ENCODE measurements at regions not wholly inside any gene's neighbourhood (a gene's known extent, or its start where the extent isn't known, plus 50 kb on each side); places are given as distances from the start of the nearest gene placed in this dataset.

DNA sequence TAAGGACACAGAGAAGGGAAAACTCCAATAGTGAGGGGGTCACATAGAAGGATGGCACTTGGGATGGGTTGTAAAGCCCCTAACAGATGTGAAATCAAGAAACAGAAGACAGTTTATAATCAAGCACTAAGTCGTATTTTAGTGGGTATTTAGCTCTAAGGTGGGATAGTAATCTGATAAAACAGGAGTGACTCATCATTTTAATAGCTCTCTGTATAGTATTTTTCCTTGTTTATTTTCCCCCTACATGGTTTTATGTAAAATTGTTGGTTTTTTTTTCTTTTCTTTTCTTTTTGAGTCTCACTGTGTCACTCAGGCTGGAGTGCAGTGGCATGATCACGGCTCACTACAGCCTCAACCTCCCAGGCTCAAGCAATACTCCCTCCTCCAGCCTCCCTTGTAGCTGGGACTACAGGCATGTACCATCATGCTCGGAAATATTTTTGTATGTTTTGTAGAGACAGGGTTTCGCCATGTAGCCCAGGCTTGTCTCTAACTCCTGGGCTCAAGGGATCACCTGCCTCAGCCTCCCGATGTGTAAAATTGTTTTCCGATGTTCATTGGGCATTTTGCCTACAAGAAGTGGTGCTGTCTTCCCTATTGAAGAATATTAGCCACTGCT, 142.6 kb upstream of the SERPINE2 start:
- no peak for DNase-seq (ENCODE audit: low read depth)
- no peak for TF ChIP-seq CTCF (conservative IDR thresholded peaks at IDR 0.05; ENCODE audit: low read length)
- H3K4me3 ChIP-seq (ENCODE audit: low read length): no peak overlapping the region

GRCh38 chr2:224180810-224181209, 141.7 kb upstream of the SERPINE2 start:
- DNase-seq (ENCODE audit: low read depth): no peak
- no peak overlapping the region for H3K4me3 ChIP-seq (ENCODE audit: low read length)
- TF ChIP-seq CTCF (conservative IDR thresholded peaks at IDR 0.05; ENCODE audit: low read length): no peak

DNA sequence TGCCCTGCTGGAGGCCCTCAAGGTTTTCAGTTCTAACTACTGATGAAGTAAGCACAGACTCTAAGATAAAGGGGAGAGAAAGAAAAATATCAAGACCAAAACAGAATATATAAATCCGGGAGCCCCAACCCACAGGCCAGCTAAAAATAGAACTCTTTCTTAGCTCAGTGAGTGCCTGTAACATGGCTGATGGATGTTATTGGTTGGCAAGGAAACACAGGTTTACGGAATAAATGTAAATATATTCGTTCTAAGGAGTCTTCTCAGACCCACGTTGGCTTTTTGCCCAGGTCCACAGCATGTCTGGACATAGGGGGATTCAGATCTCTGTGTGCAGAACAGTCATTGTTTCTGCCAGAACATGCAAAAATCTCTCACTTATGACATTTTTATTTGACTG, 139.0 kb upstream of the SERPINE2 start:
- no peak for TF ChIP-seq CTCF (conservative IDR thresholded peaks at IDR 0.05; ENCODE audit: low read length)
- no peak overlapping the region for H3K4me3 ChIP-seq (ENCODE audit: low read length)
- no peak for DNase-seq (ENCODE audit: low read depth)

GRCh38 chr2:224175538-224175937, 136.5 kb upstream of the SERPINE2 start:
- no peak for DNase-seq (ENCODE audit: low read depth)
- no peak for TF ChIP-seq CTCF (conservative IDR thresholded peaks at IDR 0.05; ENCODE audit: low read length)
- H3K4me3 ChIP-seq (ENCODE audit: low read length): no peak overlapping the region

DNA sequence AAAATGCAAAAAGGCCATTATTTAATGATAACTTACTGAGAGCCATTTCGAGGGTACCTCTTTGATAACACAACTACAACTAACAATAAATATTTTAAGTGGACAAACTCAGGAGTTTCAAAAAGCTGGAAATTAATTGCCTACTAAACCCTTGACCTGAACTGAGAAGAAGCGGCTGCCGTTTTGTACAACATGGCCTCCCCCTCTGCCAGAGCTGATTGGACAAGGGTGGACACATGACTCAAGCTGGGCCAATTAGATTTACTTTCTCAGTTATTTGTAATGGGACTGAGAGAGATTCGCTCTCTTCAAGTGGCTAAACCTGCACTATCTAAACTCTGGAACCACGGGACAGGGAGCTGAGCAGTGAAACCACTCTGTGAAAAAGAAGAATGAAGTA, 135.9 kb upstream of the SERPINE2 start:
- no peak for TF ChIP-seq CTCF (conservative IDR thresholded peaks at IDR 0.05; ENCODE audit: low read length)
- no peak for DNase-seq (ENCODE audit: low read depth)
- no peak overlapping the region for H3K4me3 ChIP-seq (ENCODE audit: low read length)

DNA sequence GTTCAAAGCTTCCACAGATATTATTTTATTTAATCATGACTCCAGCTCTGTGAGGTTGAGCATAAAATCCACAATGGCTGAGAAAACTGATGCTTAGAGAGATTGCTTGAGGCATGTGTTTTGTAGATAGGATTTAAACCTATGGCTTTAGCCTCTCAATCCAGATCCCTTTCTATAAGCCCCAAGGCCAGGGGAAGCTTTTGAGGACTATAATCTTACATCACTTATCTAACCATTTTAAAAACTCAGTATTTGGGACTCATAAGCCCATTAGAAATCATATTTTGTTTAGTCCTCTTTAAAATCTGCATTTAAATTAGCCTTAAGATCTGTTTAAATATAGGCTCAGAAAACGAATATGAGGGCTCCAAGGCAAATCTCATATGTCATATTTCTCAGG, 135.4 kb upstream of the SERPINE2 start:
- DNase-seq (ENCODE audit: low read depth): no peak
- TF ChIP-seq CTCF (conservative IDR thresholded peaks at IDR 0.05; ENCODE audit: low read length): no peak
- H3K4me3 ChIP-seq (ENCODE audit: low read length): no peak overlapping the region

- no peak overlapping the region for H3K4me3 ChIP-seq (ENCODE audit: low read length)
- no peak for DNase-seq (ENCODE audit: low read depth)
- TF ChIP-seq CTCF (conservative IDR thresholded peaks at IDR 0.05; ENCODE audit: low read length): no peak
These were observed 134.8 kb upstream of the SERPINE2 start for GRCh38 chr2:224173933-224174332.

Data from AG10803 (cell line).